ENCODE measurements at regions not wholly inside any gene's neighbourhood (a gene's known extent, or its start where the extent isn't known, plus 50 kb on each side); places are given as distances from the start of the nearest gene placed in this dataset.

DNA sequence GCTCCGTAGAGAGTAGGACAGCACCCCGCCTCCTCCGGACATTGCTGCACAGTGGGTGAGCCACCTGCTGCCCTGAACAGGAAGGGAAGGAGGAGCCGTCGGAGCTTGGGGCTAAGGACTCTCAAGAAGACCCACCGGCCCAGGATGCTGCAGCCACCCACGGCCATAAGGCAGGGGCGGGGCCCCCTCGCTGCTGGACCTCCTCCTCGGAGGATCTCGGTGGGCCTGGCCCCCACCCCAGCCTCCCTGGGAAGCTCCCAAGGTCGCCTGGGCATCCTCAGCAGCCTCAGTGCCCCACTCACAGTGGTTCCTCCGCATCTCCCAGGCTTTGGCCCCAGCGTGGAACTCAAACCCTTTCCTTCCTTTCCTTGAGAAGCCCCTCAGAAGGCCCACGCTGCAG, 68.6 kb upstream of the DIO3 start:
- TF ChIP-seq CTCF (IDR thresholded peaks at IDR 0.05; ENCODE audit: low read length): no peak
- TF ChIP-seq EZH2 (optimal IDR thresholded peaks at IDR 0.05; ENCODE audit: low read depth, low read length): no peak

Measured in MM.1S (cell line).